GM12878 (cell line): ENCODE measurements at regions not wholly inside any gene's neighbourhood (a gene's known extent, or its start where the extent isn't known, plus 50 kb on each side); places are given as distances from the start of the nearest gene placed in this dataset.
A peak's percentile ranks its signal among the peaks of the same experiment; 100 is the strongest.

Experiments used
- ATAC-seq: fragments of 200-7000 bp; cut with Tn5 transposase; 3 replicates; pipeline ENCODE4 v1.9.1; 2020; ENCODE audit warnings: mild to moderate bottlenecking, moderate library complexity
- BruUV-seq: library from RNA; stranded (reverse); fragments of 400-500 nt; replicated peaks from 2 replicates; lab custom pipeline; 2021; lab: Mats Ljungman, UMichigan
- CTCF ChIA-PET: fragments of 300-600 bp; sonication (Branson Sonifier 250); formaldehyde crosslinking; extraction: SDS; loops from one replicate; lab custom pipeline; 2021; ENCODE audit warnings: inconsistent platforms; lab: Yijun Ruan, JAX
- POLR2A ChIA-PET: fragments of 350-600 bp; formaldehyde crosslinking; extraction: SDS; loops from one replicate; lab custom pipeline; 2021; ENCODE audit warnings: inconsistent platforms; lab: Charles Lee
- RAD21 ChIA-PET: fragments of 300-600 bp; sonication (Branson Sonifier 250); formaldehyde crosslinking; loops from one replicate; lab custom pipeline; 2023; ENCODE audit warnings: antibody characterized with exemption; ENCODE audit not compliant: unreplicated experiment; lab: Charles Lee
- SMC1A ChIA-PET: fragments of 300-600 bp; sonication (Branson Sonifier 250); formaldehyde crosslinking; loops from one replicate; lab custom pipeline; 2023; ENCODE audit not compliant: unreplicated experiment, uncharacterized antibody; lab: Charles Lee
- DNase-seq: peaks from one replicate; pipeline ENCODE4 v3.0.0-alpha.2; 2011; ENCODE audit warnings: low read depth, low spot score
- FAIRE-seq: peaks from 3 replicates; lab custom pipeline; 2011; peaks lifted over from hg19 to GRCh38; lab: Jason Lieb, UNC
- H2AFZ ChIP-seq: 2 replicates; pipeline ENCODE4 v1.6.0; 2011; ENCODE audit warnings: low read depth, low read length, control low read depth; ENCODE audit not compliant: control insufficient read depth
- H3K27ac ChIP-seq: 2 replicates; pipeline ENCODE4 v1.5.1; 2011; ENCODE audit warnings: control low read depth; ENCODE audit not compliant: control insufficient read depth, insufficient read depth
- H3K27me3 ChIP-seq, 2 experiments: replicated peaks in 1 of 2; 2 replicates each; pipeline versions ENCODE4 v1.6.0 to v1.6.1; 2011; ENCODE audit warnings: low read length in 1 of 2; ENCODE audit not compliant: control insufficient read depth in 2 of 2, insufficient read depth in 2 of 2
- H3K36me3 ChIP-seq, 2 experiments: 2 replicates each; pipeline ENCODE4 v1.5.1; 2011; ENCODE audit warnings: low read length in 1 of 2; ENCODE audit not compliant: control insufficient read depth in 2 of 2, insufficient read depth in 2 of 2
- H3K4me1 ChIP-seq: 2 replicates; pipeline ENCODE4 v1.6.1; 2011; ENCODE audit warnings: mild to moderate bottlenecking, low read length, moderate library complexity, mixed read lengths; ENCODE audit not compliant: control insufficient read depth, insufficient read depth
- H3K4me2 ChIP-seq: 2 replicates; pipeline ENCODE4 v1.6.0; 2011; ENCODE audit warnings: control low read depth; ENCODE audit not compliant: control insufficient read depth, insufficient read depth
- H3K4me3 ChIP-seq: fragments of 200-600 bp; sonication (generic); 2 replicates; pipeline ENCODE4 v1.5.1; 2016
- H3K79me2 ChIP-seq: 2 replicates; pipeline ENCODE4 v1.6.0; 2011; ENCODE audit warnings: low read length; ENCODE audit not compliant: control insufficient read depth, insufficient read depth
- H3K9ac ChIP-seq: 2 replicates; pipeline ENCODE4 v1.8.0; 2011; ENCODE audit warnings: low read length, control low read depth, mixed read lengths; ENCODE audit not compliant: control insufficient read depth, insufficient read depth
- H3K9me3 ChIP-seq: replicated peaks from 3 replicates; pipeline ENCODE4 v1.5.1; 2011; ENCODE audit warnings: mild to moderate bottlenecking, low read length; ENCODE audit not compliant: control insufficient read depth, insufficient read depth
- H4K20me1 ChIP-seq: 2 replicates; pipeline ENCODE4 v1.6.0; 2011; ENCODE audit not compliant: control insufficient read depth, insufficient read depth
- BMI1 ChIP-seq: fragments of 450-650 bp; IDR thresholded peaks from 2 replicates; pipeline ENCODE4 v1.6.1; 2016; ENCODE audit warnings: mild to moderate bottlenecking, moderate library complexity, borderline replicate concordance
- CBX5 ChIP-seq: sonication (generic); IDR thresholded peaks from 2 replicates; pipeline ENCODE4 v1.6.1; 2016; ENCODE audit warnings: low read depth, moderate library complexity, mild to moderate bottlenecking, inconsistent platforms
- CHD1 ChIP-seq: IDR thresholded peaks from 2 replicates; pipeline ENCODE4 v1.6.1; 2012; ENCODE audit warnings: low read depth, low read length, improper control_type of control experiment
- KDM1A ChIP-seq: fragments of 200-600 bp; sonication (generic); IDR thresholded peaks from 2 replicates; pipeline ENCODE4 v1.6.1; 2016; ENCODE audit warnings: borderline replicate concordance
- MTA2 ChIP-seq: fragments of 450-650 bp; IDR thresholded peaks from 2 replicates; pipeline ENCODE4 v1.6.1; 2016; ENCODE audit warnings: low read depth, mild to moderate bottlenecking, moderate library complexity
- PML ChIP-seq: IDR thresholded peaks from 2 replicates; pipeline ENCODE4 v1.6.1; 2012; ENCODE audit warnings: low read length, inconsistent platforms
- POLR2A ChIP-seq: IDR thresholded peaks from 2 replicates; pipeline ENCODE4 v1.6.1; 2011; ENCODE audit warnings: low read depth, mild to moderate bottlenecking, low read length
- RB1 ChIP-seq: fragments of 450-650 bp; formaldehyde crosslinking; IDR thresholded peaks from 2 replicates; pipeline ENCODE4 v1.6.1; 2017; ENCODE audit warnings: mild to moderate bottlenecking, borderline replicate concordance
- RUNX3 ChIP-seq: IDR thresholded peaks from 2 replicates; pipeline ENCODE4 v1.6.1; 2012; ENCODE audit warnings: low read length, inconsistent platforms
- SREBF1 ChIP-seq: IDR thresholded peaks from 2 replicates; pipeline ENCODE4 v1.6.1; 2012; ENCODE audit warnings: mild to moderate bottlenecking, low read length
- TAF1 ChIP-seq: IDR thresholded peaks from 2 replicates; pipeline ENCODE4 v1.6.1; 2011; ENCODE audit warnings: mild to moderate bottlenecking, low read depth, low read length, borderline replicate concordance
- TCF3 ChIP-seq: IDR thresholded peaks from 2 replicates; pipeline ENCODE4 v1.6.1; 2012; ENCODE audit warnings: low read depth, mild to moderate bottlenecking, low read length, borderline replicate concordance; ENCODE audit not compliant: insufficient read depth
- ZNF384 ChIP-seq: IDR thresholded peaks from 2 replicates; pipeline ENCODE4 v1.6.1; 2012; ENCODE audit warnings: low read depth, mild to moderate bottlenecking, low read length, improper control_type of control experiment, borderline replicate concordance
- whole genome bisulfite sequencing: methylation state at CpG from one replicate; pipeline ENCODE4 v1.1.6; 2016; ENCODE audit warnings: low lambda C conversion rate; ENCODE audit not compliant: insufficient replicate concordance, insufficient coverage; ENCODE audit errors: missing lambda C conversion rate; 5-methylcytosine and 5-hydroxymethylcytosine counted together
- in situ Hi-C: fragments of 300-500 bp; cut with MboI; formaldehyde crosslinking; loops from 9 replicates; pipeline ENCODE4 v1.14.3; 2018; ENCODE audit warnings: mixed read lengths
- intact Hi-C: fragments of 100-400 bp; cut with micrococcal nuclease; formaldehyde crosslinking; loops from one replicate; pipeline ENCODE4 v1.14.2; 2022; ENCODE audit not compliant: unreplicated experiment

GRCh38 chr15:95757171-95757570 lies 573.3 kb upstream of the NR2F2 start:
- no peak for TF ChIP-seq RB1
- peak; percentile 22; the same call in 1 of the 2 replicates for TF ChIP-seq ZNF384
- TF ChIP-seq MTA2: peak; percentile 43; the same call in 1 of the 2 replicates
- no peak for TF ChIP-seq PML
- Histone ChIP-seq H3K4me2 (no peak overlapping the region), H3K27me3 (no peaks in the 10 kb centered on the region), H3K4me1 (no peaks in the 10 kb centered on the region), H2AFZ (no peak overlapping the region), H4K20me1 (no peaks in the 10 kb centered on the region), H3K9ac (no peak overlapping the region), H3K4me3 (no peak overlapping the region), H3K27ac (no peak overlapping the region), H3K36me3 (no peaks in the 10 kb centered on the region), H3K9me3 (no peaks in the 10 kb centered on the region; the same call in 2 of the 3 replicates), H3K79me2 (no peaks in the 10 kb centered on the region)
- peak; percentile 61 for ATAC-seq
- ChIA-PET SMC1A (interaction anchor here (0.6 to 0.7 kb wide), 2 partner anchors 72 to 306 kb away, joined by 3 read pairs; no protein-coding TSS in a partner anchor), POLR2A (no interaction called here), RAD21 (interaction anchor here (0.7 to 1.1 kb wide), 3 partner anchors 8 to 570 kb away, joined by 3 to 5 read pairs (median 5); no protein-coding TSS in a partner anchor), CTCF (interaction anchor here (0.6 to 0.9 kb wide), 2 partner anchors 83 to 107 kb away, joined by 3 read pairs; no protein-coding TSS in a partner anchor)
- FAIRE-seq: no peak
- intact Hi-C loops: no loop called here
- WGBS: 33% methylated on average over 2 of the region's 2 CpGs
- BruUV-seq: no TSS peak
- in situ Hi-C loops: no loop called here
- DNase-seq: no peak

- in situ Hi-C loops: no loop called here
These were observed 572.0 kb upstream of the NR2F2 start for GRCh38 chr15:95758451-95758850.

More at GRCh38 chr15:95758451-95758850, 572.0 kb upstream of the NR2F2 start:
- CTCF ChIA-PET: interaction anchor here (1.0 kb wide), 1 partner anchor 499 kb away, joined by 3 read pairs; no protein-coding TSS in a partner anchor
- POLR2A ChIA-PET: no interaction called here
- 39% methylated on average over 1 of the region's 1 CpG for WGBS
- Histone ChIP-seq H3K9me3 (no peaks in the 10 kb centered on the region; the same call in 2 of the 3 replicates), H3K27me3 (no peaks in the 10 kb centered on the region), H3K36me3 (no peaks in the 10 kb centered on the region), H4K20me1 (no peaks in the 10 kb centered on the region), H3K79me2 (no peaks in the 10 kb centered on the region), H3K4me2 (no peak overlapping the region), H3K9ac (no peak overlapping the region), H3K4me1 (no peaks in the 10 kb centered on the region), H3K4me3 (no peak overlapping the region), H2AFZ (no peak overlapping the region), H3K27ac (no peak overlapping the region)
- TF ChIP-seq TCF3 (no peak), CHD1 (no peak), SREBF1 (no peak), RUNX3 (no peak), BMI1 (no peak), TAF1 (no peak), CBX5 (no peak), POLR2A (no peak), KDM1A (no peak)
- no peak for ATAC-seq
- no peak for DNase-seq
- RAD21 ChIA-PET: no interaction called here
- FAIRE-seq: no peak
- intact Hi-C loops: no loop called here
- BruUV-seq: no TSS peak
- SMC1A ChIA-PET: interaction anchor here (1.0 to 1.6 kb wide), 2 partner anchors 10 to 107 kb away, joined by 3 to 5 read pairs; no protein-coding TSS in a partner anchor
